D341Med (cell line): ENCODE measurements at regions not wholly inside any gene's neighbourhood (a gene's known extent, or its start where the extent isn't known, plus 50 kb on each side); places are given as distances from the start of the nearest gene placed in this dataset.

Experiments used
- DNase-seq: peaks from one replicate; pipeline ENCODE4 v3.0.0; 2012; ENCODE audit warnings: low spot score

- DNase-seq: no peak
These were observed 463.5 kb downstream of the MTX2 start for GRCh38 chr2:176732780-176733179.

- DNase-seq: no peak
These were observed 464.6 kb downstream of the MTX2 start for GRCh38 chr2:176733698-176734430.

DNA sequence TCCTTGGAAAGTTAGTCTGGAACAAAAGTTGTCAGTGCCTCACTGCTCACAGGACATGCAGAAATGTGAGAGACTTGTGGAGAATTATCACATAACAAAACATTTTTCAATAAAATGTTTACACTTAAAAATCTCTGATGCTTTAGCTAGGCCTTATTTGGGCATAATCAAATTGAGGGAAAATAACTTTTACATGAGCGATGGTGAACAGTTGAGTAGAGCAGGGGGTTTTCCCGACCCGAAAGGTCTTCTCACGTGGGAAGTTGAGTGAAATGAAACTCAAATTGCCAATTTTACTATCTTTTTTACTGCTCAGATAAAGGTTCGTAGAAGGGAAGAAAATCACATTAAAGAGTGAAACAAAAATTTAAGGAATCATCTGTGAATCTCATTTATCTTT lies 465.6 kb downstream of the MTX2 start:
- no peak for DNase-seq

DNA sequence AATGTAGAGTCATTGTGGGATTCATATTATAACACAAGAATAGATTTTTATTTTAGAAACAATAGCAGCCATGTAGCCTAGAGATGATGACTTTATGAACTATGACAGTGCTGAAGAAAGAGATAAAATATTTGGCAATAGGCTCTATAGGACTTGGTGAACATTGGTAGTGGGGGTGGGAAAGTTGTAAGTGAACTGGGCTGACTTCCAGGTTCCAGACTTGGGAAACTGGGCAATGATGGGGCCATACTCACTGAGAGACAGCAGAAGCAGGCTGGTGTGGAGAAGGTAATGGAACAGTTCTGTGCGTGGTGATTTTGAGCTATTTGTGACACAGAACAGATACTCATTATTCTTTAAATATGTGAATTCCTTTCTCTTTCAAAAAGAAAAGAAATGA lies 470.3 kb upstream of the HNRNPA3 start:
- no peak for DNase-seq

- no peak for DNase-seq
These were observed 468.9 kb upstream of the HNRNPA3 start for GRCh38 chr2:176743671-176744070.

DNA sequence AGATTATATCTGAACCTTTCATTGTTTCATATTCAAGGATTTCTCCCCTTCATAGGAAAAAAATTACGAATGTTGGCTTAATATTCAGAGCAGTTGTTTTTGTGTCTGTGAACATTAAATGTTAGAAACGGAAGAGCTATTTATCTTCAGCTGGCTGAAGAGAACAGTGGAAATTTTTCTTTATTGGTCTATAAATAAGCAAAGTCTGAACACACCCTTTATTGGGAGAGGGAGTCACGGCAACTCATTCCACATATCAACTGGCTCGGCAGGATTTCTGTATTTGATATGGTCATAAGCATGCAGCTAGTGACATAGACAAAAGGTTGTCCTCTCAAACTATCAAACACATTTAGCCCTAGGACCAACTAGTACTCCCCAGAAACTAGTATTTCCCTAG lies 468.4 kb upstream of the HNRNPA3 start:
- no peak for DNase-seq

GRCh38 chr2:176745543-176746200 lies 466.9 kb upstream of the HNRNPA3 start:
- DNase-seq: no peak

DNA sequence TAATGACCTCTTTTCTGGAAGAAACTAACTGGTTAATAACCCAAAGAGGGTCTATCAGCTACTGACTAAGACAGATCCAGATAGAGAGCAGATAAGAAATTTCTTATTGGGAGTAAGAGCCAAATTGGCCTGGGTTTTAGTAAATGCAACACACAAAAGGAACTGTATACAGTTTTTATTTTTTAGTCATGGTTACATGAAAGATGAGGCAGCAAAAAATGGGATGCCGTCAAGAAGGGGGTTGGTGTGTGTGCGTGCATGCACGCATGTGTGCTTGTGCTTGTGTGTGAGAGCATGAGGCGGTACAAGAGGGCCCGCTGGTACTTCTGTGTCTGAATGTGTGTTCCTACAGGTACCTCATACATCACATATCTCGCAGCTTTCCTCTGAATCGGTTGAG lies 466.2 kb upstream of the HNRNPA3 start:
- no peak for DNase-seq

DNA sequence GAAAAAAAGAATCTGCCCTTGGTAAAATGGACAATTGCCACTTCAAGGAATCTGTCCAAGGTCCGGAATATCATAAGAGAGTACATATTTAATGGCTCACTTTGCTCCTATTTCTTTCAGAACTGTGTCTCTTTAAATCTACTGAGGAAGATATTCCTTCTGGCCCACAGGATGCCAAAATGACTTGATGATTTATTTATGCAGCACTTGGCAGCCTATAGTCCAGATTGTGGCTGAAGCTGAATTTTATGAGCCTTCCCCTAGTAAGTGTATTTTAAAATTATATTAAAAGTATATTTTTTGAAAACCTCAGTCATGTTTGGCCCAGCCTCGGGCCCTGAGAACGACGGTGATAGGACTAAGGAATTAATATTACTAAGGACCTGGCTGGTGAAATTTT lies 465.1 kb upstream of the HNRNPA3 start:
- DNase-seq: no peak

GRCh38 chr2:176747928-176748327 lies 464.7 kb upstream of the HNRNPA3 start:
- DNase-seq: no peak

DNA sequence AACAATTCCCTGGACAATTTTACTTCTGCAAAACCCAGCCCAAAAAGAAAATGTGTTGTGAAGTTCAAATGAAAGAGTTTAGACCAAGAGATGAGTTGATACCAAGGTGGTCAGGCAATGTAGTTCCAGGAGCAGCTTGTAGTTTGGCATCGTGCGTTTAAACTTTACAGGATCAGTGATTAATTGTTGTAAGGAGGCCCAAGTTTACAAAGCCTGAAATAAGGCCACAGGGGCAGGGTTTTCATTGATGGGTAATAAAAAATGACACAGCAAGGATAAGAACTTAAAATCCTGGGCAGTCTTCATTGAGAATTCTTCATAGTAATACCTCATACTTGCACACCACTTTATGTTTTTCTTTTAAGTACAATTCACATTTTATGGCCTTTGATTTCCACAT lies 463.9 kb upstream of the HNRNPA3 start:
- no peak for DNase-seq

GRCh38 chr2:176751314-176752227 lies 461.0 kb upstream of the HNRNPA3 start:
- no peak for DNase-seq

DNA sequence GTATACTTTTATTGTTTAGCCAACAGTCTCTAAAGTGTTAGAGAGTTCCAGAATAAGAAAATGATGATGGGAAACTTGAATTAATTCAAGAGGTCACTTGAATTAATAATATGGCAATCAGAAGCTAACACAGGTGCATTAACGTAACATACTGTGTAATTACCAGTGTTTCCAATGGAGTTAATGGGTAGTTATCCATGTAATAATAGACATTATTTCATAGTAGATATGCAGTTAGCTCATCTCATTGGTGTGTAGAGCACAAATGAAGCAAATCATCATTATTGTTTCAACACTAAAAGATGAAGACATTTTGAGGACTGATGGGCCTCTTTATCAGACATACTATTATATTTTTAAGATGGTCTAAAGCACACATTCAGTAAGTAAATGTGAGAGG lies 460.3 kb upstream of the HNRNPA3 start:
- DNase-seq: no peak

DNA sequence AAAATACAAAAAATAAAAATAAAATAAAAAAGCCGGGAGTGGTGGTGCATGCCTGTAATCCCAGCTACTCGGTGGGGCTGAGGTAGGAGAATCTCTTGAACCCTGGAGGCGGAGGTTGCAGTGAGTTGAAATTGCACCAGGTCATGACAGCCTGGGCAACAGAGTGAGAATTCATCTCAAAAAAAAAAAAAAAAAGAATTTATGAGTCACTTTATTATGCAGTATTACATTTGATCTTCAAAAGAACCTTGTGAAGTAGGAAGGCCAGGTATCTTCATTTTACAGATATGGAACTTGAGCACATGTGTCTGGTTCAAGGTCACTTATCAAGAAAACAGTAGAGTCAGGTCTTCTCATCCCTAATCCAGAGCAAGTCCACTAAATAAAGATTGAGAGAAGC lies 459.4 kb upstream of the HNRNPA3 start:
- DNase-seq: no peak

DNA sequence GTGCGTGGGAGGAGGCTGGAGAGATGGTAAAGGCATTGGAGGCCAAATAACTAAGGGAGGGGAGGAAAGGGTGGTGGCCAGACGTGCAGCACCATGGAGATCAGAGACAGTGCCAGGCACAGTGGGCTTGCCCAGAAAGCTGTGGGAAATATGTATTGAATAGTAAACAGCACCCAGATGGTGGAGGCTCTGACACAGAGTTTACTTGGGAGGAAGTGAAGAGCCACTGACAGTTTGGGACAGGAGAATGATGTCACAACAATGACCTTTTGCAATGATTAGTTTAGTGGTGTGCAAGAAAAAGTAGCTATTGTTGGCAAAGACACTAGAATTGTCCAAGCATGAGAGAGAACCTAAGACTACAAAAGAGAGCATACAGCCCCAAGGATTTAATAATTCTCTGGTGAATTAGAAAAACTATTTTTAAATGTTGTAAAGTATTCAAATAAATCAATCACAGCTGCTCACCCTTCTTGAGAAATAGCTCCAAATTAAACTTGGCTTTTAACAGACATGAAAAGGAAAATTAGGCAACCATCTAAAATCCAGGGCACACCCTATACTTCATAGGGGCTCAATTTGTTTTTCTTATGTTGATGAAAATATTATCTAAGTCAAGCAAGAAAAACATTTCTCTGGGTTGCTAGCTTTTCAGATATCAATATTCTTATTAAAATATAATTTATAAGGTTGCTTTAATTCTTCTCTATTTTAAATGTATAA lies 458.7 kb upstream of the HNRNPA3 start:
- no peak for DNase-seq

GRCh38 chr2:176755537-176756135 lies 457.0 kb upstream of the HNRNPA3 start:
- no peak for DNase-seq

DNA sequence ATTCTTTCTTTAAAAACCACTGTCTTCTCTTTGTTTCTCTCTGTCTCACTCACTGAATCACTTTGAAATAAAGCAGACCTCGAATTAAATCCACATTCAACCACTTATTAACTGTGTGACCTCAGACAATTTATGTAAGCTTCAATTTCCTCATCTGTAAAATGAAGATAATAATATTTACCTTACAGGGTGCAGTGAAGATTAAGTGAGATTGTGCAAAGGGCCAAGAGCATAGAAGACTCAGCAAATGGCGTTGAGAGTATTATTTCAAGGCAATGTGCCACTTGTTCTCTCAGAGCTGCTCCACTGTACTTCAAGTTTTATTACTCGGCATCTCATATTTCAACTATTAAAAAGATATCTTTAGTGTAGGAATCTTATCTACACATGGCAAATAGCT lies 454.2 kb upstream of the HNRNPA3 start:
- DNase-seq: no peak

DNA sequence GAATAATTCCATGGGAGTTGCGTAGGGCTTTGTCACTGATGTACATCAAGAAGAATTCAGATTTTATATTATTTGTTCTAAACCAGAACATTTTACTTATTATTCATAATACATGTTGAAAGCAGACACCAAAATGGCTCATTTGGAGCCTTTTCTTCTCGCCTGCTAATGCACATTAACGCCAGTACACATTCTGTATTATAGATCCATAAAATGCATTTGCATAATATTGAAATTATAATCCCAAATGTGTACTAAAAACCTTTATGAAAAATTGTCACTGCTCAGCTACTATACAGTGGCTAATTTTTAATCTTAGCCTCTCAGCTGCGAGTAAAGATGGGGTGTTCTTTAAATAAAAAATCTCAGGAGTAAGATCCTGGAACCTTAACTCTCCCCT lies 452.2 kb upstream of the HNRNPA3 start:
- DNase-seq: no peak

DNA sequence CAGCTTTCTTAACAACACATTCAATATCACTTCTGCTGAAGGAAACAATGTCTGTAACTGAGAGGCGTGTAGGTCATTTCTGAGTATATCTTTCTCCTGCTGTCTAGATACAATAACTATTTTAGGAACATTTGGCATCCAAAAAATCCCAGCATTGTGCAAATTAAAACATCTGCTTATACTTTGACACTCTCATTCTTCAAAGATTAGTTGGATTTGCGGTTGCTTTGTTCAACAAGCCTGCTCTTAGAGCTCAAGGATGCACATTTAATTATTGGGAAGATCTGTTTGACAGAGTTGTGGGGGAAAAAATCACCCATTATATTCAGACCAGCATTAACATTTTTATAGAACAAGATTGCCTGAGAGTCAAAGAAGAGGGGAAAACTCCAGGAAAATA lies 449.5 kb upstream of the HNRNPA3 start:
- DNase-seq: no peak

GRCh38 chr2:176763851-176764404 lies 448.7 kb upstream of the HNRNPA3 start:
- DNase-seq: no peak

GRCh38 chr2:176764921-176765320 lies 447.7 kb upstream of the HNRNPA3 start:
- no peak for DNase-seq

DNA sequence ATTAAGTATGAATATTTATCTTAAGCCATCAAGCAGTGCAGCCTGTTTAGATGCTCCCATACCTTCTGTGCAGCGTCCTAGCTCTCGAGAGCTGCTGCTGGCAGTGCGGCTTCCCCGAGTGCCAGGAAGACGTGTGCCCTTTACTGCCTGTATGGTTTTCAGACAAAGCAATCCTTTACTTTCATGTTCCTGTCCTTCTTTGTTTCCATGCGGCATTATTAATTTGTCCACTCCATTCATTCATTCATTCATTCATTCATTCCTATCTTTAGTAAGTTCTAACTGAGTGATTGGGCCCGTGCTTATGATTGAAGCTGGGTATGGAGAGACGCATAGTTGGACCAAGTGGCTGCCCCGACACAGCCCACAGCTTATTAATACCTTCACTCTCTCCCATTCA lies 446.6 kb upstream of the HNRNPA3 start:
- DNase-seq: no peak
